ENCODE measurements at regions not wholly inside any gene's neighbourhood (a gene's known extent, or its start where the extent isn't known, plus 50 kb on each side); places are given as distances from the start of the nearest gene placed in this dataset.

- DNase-seq, result no peak
Measured at GRCh38 chr11:25991476-25991875, 340.5 kb upstream of the ANO3 start.

- DNase-seq, result no peak
Measured at GRCh38 chr11:25992294-25992693, 339.6 kb upstream of the ANO3 start.

DNA sequence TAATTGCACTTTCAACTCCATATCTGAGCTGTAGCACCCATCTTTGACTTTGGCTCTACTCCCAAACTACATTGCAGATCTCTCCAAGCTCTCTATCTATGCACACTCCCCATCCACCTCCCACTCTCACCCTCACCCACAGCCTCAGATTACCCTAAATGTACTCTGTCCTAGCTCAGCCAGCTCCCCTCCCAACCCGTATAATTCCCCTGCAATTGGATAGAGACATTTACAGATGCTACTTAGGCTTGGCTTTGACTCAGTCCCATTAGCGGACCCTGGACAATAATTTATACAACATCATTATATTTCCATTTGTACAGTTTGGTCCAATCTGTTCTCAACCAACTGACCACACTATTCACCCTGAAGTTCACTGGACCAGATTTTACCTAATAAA is 338.9 kb upstream of the ANO3 start:
- no peak for DNase-seq

DNA sequence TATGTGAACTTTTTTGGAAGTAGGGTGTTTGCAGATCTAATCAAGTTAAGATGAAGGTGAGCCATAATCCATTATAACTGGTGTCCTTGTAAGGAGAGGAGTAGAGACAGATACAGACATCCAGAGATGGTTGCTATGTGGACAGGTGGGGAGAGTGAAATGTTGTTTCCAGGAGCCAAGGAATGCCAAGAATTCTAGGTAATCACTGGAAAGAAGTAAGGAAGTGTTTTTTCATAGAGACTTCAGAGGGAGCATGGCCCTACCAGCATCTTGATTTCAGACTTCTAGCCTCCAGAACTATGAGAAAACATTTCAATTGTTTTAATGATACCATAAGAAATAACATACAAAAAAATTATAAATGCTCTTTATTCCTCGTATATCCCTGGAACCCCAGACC is 320.5 kb upstream of the ANO3 start:
- no peak for DNase-seq

DNA sequence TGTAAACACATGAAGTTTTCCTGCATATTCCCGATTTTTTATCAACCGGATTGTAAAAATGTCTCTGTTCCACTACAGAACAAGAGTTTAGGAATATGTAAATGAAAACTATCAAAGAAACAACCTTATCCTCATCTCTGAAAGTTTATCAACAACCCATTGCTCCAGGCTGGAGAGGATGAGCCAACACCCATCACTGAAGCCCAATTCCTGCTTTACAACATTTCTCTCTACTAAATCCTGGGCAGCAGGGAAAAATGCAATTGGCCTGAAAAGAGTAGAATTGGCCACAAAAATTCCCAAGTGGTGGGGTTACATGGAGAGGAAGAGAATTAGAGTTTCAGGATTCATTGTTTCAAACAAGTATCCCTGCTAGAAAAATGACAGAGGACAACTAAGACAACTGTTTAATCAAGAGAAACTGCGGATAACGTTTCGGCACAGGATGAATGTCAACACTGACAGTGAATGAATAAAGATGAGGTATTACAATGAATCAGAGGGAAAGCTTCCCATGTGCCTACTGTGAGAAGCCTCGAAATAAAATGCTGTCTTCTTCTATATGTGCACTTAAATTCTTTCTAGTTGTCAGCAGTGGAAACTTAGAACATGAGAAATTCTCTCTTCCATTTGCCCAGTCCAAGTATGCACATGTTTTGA is 317.3 kb upstream of the ANO3 start:
- DNase-seq, result no peak

DNA sequence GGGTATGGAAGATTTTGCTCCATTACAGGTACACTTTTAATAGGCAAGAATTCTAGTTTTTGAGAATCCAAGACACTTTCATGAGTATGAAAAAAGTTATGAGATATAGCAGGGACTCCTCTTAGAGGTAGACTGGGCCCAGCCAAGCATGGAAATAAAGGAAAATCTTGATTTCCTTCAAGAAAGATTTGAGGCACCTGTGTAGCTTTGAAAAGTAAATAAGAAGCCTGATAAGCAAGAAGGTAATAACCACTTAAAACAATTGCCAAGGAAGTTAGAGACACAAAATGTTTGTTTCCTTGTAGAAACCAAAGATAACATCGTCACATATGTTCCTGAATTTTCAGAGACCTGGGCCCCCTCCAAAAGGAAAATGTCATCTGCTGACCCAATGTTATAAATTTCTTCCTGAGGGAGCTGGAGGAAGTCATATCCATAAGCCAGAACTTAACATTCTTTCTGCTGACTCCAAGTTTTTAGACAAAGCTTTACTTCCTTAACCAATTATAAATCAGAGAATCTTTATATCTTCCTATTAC is 314.5 kb upstream of the ANO3 start:
- DNase-seq, result no peak

- DNase-seq, result no peak
Measured at GRCh38 chr11:26017903-26018302, 314.0 kb upstream of the ANO3 start.

GRCh38 chr11:26018336-26018735 is 313.6 kb upstream of the ANO3 start:
- DNase-seq, result no peak

GRCh38 chr11:26019386-26019785 is 312.5 kb upstream of the ANO3 start:
- DNase-seq, result no peak

- no peak for DNase-seq
Measured at GRCh38 chr11:26021017-26021416, 310.9 kb upstream of the ANO3 start.

- no peak for DNase-seq
Measured at GRCh38 chr11:26023057-26023456, 308.9 kb upstream of the ANO3 start.

GRCh38 chr11:26025676-26026075 is 306.3 kb upstream of the ANO3 start:
- no peak for DNase-seq

- no peak for DNase-seq
Measured at GRCh38 chr11:26026078-26026477, 305.9 kb upstream of the ANO3 start.

GRCh38 chr11:26027887-26028286 is 304.0 kb upstream of the ANO3 start:
- no peak for DNase-seq

GRCh38 chr11:26028393-26028911 is 303.5 kb upstream of the ANO3 start:
- DNase-seq, result no peak

- DNase-seq, result no peak
Measured at GRCh38 chr11:26030399-26030798, 301.5 kb upstream of the ANO3 start.

GRCh38 chr11:26032241-26032640 is 299.7 kb upstream of the ANO3 start:
- no peak for DNase-seq

DNA sequence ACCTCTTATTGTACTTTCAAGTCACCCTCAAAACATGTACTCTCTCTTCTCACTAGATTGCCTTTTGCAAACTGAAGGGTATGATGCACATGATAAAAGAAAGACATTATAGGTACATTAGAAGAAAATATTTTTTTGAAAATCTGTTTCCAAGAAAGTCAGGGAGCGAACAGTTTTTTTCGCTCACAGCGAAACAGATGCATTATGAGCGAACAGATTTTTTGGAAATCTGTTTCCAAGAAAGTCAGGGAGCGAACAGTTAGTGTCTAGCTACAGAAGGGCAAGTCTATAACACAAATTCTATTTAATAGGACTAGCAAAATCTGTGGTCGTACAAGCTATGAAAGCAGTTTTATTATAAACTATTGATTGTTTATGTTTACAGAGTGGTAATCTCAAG is 296.2 kb upstream of the ANO3 start:
- DNase-seq, result no peak

DNA sequence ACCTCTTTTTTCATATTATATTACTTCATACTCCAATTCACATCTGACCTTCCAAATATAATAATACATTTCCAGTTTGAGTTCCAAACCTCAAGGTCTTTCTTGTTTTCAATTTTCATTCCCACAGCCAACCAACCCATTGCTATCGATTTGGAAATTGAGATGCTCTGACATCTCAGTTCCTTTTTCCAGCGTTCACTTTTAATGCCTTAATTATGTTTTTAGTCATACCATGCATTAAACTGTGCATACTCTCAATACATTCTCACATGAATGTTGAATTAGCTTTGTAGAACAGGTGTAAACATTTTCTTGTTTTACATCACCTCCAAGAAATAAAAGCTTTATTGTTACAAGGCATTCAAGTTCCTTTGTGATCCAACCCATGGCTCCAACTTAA is 294.2 kb upstream of the ANO3 start:
- DNase-seq, result no peak

DNA sequence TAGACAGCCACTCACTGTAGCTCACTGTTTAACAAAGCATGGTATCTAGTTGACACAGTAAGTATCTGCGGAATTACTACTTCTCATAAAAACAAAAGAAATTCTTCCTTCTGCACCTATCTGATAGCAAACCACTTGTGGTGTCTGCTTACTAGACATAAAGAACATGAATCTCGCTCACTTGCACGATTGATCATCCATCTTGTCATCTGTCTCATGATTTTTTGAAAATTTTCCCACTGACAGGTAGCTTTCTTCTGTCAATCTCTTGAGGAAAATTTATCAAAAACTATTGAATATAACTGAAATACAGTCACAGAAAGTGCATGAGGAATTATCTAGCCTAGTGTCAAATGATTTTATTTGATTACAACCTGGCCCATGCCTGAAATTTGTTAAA is 291.6 kb upstream of the ANO3 start:
- DNase-seq, result no peak

DNA sequence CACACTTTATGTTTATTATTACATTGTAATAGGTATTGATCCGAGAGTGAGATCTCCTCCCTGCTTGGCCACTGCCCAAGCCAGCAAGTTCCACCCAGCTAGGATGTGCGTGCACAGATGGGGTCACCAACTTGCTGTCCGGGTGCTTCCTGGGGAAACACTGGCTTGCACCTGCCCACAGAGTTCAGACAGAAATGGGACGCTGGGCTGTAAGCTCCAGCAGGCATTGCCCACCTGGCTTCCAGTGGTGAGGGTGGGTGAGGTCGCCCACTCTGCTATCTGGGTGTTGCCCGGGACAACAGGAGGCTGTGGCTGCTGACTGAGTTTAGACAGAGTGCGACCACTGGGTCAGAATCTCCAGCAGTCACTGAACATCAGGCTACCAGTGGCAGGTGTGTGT is 289.8 kb upstream of the ANO3 start:
- no peak for DNase-seq

- DNase-seq, result no peak
Measured at GRCh38 chr11:26043665-26044064, 288.3 kb upstream of the ANO3 start.

- DNase-seq, result no peak
Measured at GRCh38 chr11:26044389-26044788, 287.5 kb upstream of the ANO3 start.

- DNase-seq, result no peak
Measured at GRCh38 chr11:26045082-26045481, 286.8 kb upstream of the ANO3 start.

- DNase-seq, result no peak
Measured at GRCh38 chr11:26048271-26048670, 283.7 kb upstream of the ANO3 start.
